H1 (cell line): ENCODE measurements at regions not wholly inside any gene's neighbourhood (a gene's known extent, or its start where the extent isn't known, plus 50 kb on each side); places are given as distances from the start of the nearest gene placed in this dataset.

Experiments
- GTF2F1 ChIP-seq: IDR thresholded peaks from 2 replicates; pipeline ENCODE4 v1.6.1; 2012; ENCODE audit warnings: low read depth, low read length, improper control_type of control experiment, borderline replicate concordance
- NANOG ChIP-seq: IDR thresholded peaks from 2 replicates; pipeline ENCODE4 v1.6.1; 2011; ENCODE audit warnings: low read length, low read depth, mild to moderate bottlenecking, inconsistent platforms; ENCODE audit not compliant: insufficient read depth, poor library complexity, severe bottlenecking
- POLR2A ChIP-seq, 2 experiments: IDR thresholded peaks; 1 replicate in 1 of 2; 2 replicates in 1 of 2; pipeline ENCODE4 v1.6.1; 2011; ENCODE audit warnings: low read depth in 2 of 2, low read length in 2 of 2, mild to moderate bottlenecking in 2 of 2; ENCODE audit errors: control extremely low read depth in 1 of 2
- POLR2AphosphoS5 ChIP-seq: IDR thresholded peaks from 2 replicates; pipeline ENCODE4 v1.6.1; 2011; ENCODE audit warnings: low read depth, low read length
- TAF1 ChIP-seq: IDR thresholded peaks from 2 replicates; pipeline ENCODE4 v1.6.1; 2011; ENCODE audit warnings: mild to moderate bottlenecking, low read depth, low read length
- TF ChIP-seq, protein P1 (sequence below), 3 experiments: IDR thresholded peaks; 1 replicate in 2 of 3; 2 replicates in 1 of 3; pipeline versions ENCODE4 v1.5.1 to v1.6.1; 2011; ENCODE audit warnings: low read length in 3 of 3, mild to moderate bottlenecking in 3 of 3, inconsistent platforms in 2 of 3, low read depth in 1 of 3, moderate library complexity in 1 of 3; ENCODE audit not compliant: insufficient read depth in 1 of 3; ENCODE audit errors: control extremely low read depth in 1 of 3
- TF ChIP-seq, protein P2 (sequence below): IDR thresholded peaks from 2 replicates; pipeline ENCODE4 v1.6.1; 2012; ENCODE audit warnings: inconsistent platforms

- TF ChIP-seq, protein P1, sequence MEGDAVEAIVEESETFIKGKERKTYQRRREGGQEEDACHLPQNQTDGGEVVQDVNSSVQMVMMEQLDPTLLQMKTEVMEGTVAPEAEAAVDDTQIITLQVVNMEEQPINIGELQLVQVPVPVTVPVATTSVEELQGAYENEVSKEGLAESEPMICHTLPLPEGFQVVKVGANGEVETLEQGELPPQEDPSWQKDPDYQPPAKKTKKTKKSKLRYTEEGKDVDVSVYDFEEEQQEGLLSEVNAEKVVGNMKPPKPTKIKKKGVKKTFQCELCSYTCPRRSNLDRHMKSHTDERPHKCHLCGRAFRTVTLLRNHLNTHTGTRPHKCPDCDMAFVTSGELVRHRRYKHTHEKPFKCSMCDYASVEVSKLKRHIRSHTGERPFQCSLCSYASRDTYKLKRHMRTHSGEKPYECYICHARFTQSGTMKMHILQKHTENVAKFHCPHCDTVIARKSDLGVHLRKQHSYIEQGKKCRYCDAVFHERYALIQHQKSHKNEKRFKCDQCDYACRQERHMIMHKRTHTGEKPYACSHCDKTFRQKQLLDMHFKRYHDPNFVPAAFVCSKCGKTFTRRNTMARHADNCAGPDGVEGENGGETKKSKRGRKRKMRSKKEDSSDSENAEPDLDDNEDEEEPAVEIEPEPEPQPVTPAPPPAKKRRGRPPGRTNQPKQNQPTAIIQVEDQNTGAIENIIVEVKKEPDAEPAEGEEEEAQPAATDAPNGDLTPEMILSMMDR (IDR thresholded peaks at IDR 0.05; ENCODE audit: control extremely low read depth in 1 of 3, insufficient read depth in 1 of 3, low read depth in 1 of 3, low read length in 3 of 3), result no peak
- TF ChIP-seq POLR2A (IDR thresholded peaks at IDR 0.05; ENCODE audit: control extremely low read depth in 1 of 2, low read depth in 2 of 2, low read length in 2 of 2), result no peak
- TF ChIP-seq NANOG, result no peak
- TF ChIP-seq GTF2F1, result no peak
- TF ChIP-seq POLR2AphosphoS5, result no peak
- TF ChIP-seq TAF1, result no peak
- TF ChIP-seq, protein P2, sequence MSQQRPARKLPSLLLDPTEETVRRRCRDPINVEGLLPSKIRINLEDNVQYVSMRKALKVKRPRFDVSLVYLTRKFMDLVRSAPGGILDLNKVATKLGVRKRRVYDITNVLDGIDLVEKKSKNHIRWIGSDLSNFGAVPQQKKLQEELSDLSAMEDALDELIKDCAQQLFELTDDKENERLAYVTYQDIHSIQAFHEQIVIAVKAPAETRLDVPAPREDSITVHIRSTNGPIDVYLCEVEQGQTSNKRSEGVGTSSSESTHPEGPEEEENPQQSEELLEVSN, result no peak
Measured at GRCh38 chr1:237972186-237972585, 81.5 kb upstream of the ZP4 start.
